AML-193 (cell line): ENCODE measurements at regions not wholly inside any gene's neighbourhood (a gene's known extent, or its start where the extent isn't known, plus 50 kb on each side); places are given as distances from the start of the nearest gene placed in this dataset.
"Not testable (repeated sequence)": the region's sequence is repeated elsewhere in the genome, so short reads cannot be mapped to it uniquely, and the experiment has no call there.

Source experiments
- DNase-seq, 2 experiments: peaks; one replicate each; lab custom pipeline; 2025; lab: John Stamatoyannopoulos, UW

DNA sequence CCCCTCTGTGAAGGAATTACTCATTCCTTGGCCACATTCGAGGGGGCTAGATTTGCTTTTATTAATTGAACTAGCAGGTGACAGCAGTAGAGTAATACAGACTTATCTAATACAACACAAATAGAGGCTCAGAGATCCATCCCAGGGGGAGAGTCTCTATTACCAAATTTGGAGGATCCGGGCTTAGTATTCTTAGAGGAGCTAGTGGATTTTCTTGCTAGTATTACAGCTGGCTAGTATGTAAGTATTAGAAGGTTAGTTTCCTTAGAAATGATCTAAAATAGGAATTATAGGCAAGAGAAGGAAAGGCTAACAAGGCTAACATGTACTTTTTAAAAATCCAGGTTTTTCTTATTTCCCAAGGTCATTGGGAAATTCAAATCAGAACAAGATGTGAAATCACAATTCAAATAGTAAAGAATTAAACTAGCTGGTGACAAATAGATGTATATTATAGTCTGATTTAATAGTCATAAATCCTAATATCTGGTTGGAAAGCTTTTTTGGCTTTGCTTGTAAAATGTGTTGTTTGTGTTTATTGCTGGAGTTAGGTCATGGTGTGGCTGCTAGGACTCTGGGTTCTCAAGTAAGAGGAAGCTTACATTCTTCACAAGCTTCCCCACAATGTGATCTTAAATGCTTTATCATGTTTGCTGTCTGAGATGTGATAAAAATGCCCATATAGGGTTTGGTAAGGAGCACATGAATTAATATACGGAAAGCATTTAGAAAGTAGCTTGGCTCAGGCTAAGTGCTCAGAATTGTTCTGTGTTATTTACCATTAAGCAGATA lies 160.4 kb upstream of the MPDZ start:
- no peak for DNase-seq

DNA sequence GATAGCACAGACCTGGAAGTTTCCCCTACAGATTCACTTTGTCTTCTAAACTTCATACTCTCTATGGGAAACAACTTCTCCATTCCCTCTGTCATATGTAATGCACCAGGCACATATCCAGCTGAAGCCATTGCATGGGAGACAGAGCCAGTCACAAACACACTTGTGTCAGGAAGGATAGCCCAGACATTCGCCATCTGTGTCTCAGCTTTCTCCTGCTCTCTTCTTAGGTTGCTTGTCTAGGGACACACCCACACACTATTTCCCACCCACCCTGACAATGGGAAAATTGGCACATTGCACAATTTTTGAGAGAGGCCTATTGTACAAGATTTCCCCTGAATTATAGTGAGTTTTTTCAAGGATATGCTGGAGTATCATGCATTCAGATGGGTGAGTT lies 158.4 kb upstream of the MPDZ start:
- no peak for DNase-seq

DNA sequence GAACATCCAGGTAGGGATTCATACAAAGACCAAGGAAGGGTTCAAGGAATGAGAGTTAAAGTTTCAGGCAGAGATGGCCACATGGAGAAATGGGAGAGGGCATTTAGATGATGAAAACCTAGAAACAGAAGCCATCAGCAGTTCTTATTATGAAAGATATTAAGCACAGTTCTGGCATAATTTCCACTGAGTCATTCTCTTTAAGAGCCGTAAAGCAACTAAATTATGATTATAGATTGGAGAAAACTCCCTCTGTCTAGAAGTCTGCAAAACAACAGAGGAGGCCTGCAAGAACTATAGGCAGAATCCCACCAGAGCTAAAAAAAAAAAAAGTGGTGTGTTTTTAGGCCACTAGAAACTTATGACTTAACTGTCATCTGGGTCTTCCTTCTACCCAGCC lies 157.1 kb upstream of the MPDZ start:
- DNase-seq: no peak

DNA sequence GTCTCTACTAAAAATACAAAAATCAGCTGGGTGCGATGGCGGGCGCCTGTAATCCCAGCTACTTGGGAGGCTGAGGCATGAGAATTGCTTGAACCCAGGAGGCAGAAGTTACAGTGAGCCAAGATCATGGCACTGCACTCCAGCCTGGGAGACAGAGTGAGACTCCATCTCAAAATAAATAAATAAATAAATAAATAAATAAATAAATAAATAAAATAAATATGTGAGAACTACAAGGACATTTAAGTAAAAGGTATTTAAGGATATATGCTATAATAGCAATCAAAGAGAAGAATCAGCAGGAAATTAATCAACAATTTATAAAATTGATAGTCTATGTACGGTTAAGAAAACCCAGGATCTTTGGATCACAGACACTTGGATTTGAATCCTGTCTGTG lies 154.0 kb upstream of the MPDZ start:
- not testable (repeated sequence) for DNase-seq

DNA sequence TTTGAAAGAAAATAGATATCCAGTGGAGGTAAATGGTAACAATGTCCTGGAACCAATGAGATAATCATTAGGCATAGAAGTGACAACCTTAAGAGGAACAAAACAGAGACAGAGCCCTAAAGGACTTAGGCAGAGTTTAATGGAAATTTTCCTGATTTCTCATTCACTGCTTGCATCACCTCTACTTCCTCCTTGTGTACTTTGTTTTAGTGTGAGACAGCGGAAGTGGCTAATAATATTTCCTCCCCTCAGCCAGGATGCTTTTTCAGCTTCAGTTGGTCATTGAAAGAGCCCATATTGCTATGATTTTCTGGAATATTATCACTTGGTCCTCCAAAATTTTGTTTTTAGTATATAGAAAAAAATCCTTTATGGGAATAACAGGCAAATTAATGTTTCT lies 153.4 kb upstream of the MPDZ start:
- DNase-seq: peak; percentile 83

DNA sequence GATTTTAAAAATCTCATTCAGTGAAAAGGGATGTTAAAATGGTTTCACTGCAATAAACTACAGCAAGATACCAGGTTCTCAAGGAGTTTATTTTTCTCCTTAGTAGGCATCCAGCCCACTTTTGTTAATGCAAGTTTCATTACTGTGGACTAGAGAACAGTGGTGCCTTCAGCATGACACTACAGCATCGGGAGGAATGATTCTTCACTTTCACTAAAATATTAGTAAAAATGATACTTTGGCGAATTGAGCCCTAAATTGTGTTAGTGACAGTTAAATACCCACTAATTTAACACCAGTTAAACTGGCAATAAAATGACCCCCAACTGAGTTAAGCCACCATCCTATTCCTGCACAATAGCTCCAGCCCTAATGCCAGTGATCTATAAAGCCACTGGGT lies 152.2 kb upstream of the MPDZ start:
- DNase-seq: no peak

DNA sequence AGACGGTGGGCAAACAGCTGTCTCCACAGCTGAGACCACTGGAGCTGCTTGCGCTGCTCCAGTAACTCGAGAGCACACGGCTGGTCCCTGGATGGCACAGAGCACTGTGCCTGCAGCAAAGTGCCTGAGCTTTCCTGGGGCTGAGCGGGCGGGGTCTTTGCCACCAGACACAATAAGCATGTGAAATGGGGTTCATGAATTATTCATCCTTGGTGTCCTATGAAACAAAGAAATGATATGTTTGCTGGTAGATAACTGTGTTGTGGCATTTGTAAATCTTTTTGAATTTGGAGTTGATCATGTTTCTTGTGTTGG lies 151.7 kb upstream of the MPDZ start:
- no peak for DNase-seq

DNA sequence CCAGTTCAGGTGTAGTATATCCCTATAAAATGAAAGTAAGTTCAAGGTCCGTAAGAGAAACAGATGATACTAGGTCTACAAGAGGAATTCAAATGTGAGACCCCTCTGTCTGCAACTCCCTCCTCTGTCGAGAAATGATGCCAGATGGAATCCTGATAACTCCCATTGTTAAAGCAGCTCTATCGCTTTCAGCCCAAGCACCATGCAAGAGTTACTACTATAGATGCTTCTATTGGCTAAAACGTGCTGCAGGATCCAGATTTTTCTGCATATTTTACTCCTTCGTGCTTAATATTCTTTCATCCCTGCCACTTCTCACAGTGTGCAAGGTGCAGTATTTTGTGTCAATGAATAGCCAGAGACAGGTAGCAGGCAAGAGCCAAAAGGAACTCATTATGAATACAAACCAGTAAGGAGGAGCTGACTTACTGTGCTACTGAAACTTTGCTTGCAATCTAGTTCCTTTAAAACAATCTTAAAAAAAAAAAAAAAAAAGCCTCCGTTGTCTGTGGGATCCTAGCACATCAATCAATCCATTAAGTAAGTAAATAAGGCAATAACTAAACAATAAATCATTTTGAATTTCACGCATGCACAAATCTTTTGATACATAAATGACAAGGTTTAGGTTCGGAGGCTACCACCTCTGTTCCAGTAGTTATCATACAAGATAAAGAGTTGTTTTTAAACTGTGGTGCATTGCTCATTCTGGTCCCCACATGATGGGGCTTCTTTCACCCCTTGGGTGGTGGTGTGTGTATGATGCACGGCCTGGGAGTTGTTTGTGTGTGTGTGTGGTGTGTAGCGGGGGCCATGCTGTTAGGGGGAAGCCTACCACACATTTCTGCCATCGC lies 151.1 kb upstream of the MPDZ start:
- no peak for DNase-seq

DNA sequence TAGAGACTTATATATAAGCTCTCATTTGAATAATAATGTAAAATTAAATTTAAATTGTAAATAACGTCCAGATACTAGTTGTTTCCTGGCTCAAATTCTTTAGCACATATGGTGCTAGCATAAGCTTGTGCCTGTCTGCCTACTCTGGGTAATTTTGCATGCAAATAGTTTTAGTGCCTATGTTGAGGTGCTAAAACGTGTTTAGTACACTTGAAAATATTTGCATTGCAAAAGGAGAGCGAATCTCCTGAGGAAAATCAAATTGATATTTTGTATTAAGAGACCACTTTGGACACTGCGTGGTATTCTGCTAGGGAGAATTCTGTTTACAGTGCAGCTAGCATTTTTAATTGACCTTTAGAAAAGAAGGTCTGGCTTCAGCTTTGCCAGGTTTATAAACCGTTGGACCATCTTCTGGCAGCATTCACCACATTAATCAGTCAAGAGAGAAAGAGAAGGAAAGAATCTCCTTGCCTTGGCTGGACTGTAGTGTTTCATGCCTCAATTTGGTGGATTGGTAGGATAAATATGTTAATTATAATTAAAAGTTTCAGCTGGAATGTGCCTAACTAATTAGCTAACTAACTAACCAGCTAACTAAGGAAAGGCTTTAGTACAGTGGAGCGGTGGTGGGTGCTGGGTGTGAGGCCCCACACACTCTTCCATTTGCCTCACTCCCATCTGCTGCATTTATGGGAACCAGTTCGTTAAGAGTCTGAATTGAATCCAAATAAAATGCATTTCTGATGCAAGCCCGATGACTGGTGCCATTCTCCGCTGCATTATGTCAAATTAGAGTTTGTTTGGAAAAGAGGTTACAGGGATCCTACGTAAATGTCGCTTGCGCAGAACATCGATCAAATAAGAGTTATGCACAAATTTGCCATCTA lies 150.1 kb upstream of the MPDZ start:
- no peak for DNase-seq

DNA sequence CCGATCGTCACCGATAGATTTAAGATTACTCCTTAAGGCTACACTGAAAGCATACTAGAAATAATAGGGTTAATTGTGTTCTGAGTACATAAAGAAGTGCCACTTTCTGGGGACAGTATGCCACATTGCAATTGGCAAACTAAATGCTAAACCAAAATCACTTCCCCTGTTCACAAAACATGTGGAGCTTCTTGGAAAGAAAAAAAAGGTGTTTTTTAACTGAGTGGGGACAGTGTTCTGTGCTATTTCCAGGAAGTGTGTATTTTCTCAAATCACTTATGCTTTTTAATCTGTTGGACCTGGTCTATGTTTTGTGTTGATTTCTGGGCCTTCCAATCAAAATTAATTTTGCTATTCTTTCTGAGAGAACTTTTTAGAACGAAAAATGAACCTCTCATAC lies 149.3 kb upstream of the MPDZ start:
- DNase-seq: no peak

DNA sequence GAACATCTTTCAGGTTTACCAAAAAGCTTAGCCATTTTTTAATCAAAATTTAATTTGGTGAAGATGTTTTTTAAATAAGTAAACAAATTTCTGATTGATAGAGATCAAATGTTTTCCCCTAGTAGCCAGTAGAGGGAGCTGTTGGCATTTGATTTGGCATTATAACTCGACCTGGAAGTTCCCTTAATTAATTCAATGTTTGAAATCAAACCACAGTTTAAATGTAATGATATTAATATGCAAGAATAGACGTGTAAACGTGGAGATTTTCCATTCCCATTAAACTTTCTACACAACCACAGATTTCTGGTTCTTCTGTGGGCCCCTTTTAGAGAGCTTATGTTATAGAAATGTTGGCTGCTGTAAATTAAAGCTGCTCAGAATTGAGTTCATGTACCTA lies 148.1 kb upstream of the MPDZ start:
- DNase-seq: peak; percentile 27 to 40

DNA sequence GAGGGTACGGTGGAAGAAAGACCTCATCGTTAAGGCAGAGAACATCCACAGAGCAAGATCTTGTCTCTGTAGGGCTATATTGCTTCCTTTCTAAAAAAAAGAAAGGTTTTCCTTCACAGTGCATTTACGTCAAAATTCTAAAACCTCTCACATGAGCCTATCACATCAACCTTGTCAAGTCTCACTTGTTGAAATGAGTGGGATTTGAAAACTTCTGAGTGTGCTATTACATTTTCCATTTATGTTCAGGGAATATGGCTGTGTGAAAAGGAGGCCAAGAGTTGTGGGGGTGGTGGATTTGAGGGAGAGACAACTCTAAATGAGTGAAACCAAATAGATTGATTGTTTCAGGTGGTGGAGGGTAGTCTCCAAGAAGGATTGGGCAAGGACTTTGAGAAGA lies 147.1 kb upstream of the MPDZ start:
- no peak for DNase-seq

DNA sequence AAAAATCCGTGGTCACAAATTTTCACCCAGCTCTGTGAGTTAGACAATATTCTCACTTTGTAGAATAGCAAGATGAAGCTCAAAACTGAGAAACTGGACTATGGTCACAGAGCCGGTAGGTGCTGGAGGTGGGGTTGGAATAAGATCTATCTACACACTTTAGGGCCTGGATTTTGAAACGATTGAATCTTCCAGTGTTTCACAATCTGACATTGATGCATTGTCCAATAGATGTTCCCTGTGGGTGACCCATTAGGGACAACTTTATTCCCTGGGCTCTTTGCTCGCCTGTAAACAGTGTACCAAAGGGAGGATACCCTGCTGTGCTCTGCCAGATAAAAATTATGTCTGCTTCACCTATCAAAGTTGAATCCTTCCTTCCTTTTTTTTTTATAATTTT lies 145.4 kb upstream of the MPDZ start:
- DNase-seq: no peak

DNA sequence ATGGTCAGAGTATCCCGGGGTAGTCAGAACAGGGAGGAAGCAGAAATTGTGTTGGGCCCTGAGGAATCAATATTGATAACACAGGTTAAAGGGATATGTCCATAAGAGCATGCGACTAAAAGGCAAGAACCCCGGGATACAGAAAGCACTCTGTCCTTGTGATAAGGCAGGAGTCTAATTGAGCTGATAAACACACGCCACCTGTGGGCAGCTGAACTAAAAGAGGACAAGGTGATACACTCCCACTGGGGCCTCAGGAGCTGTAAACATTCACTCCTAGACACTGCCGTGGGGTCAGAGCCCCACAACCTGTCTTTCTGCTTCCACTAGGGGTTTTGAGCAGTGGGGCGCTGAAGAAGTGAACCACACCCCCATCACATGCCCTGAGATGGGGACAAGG lies 144.7 kb upstream of the MPDZ start:
- DNase-seq: no peak

DNA sequence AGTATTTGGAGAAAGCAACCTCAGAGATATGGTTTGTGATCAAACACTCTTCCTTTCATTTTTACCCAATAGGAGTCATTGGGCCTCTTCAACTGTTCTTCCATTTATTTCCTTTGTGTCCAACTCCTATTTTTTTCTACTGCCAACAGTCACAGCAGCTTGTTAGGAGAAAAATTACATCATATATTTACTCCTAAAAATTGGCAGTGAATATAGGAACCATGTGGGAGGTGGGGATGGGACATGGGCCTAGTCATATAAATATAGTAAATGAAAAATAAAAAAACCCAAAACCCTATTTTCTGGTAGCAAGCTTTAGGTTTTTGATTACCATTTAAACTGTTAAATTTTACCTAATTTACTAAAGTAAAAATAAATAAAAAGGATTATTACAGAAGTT lies 134.9 kb upstream of the MPDZ start:
- no peak for DNase-seq

DNA sequence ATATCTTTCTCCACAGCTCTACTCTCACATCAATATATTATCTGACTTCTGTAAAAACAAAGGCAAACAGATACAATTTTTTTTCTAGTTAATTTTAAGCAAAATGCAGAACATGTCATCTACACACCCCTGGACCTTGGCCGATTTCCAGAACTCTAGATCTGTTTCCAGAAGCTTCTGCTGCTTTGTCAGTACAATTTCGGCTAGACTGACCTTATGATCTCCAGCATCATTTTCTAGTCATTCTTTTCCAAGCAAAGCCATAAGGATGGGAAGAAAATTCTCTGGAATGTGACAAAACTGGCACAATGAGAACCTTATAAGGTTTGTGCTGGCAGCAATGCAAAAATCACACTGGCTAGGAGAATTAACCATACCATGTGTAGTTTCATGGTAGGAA lies 132.8 kb upstream of the MPDZ start:
- DNase-seq: no peak

DNA sequence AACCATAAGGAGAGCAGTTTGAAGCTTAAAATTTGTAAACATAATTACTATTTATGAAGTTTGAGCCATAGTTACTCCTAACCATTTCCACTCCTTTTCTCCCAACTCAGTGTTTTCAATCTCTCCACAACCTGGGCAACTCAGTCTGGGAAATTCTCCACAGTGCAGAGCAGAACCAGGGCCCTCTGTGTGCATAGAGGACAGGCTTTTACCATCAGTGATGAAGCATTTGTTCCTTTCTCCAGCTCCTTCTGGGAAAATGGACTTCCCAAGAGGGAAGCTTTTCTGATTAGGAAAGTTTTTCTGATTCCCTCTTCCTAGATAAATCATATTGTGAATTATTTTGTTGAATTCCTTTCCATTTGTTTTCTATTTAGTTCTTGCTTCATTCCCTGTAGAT lies 132.3 kb upstream of the MPDZ start:
- DNase-seq: no peak

DNA sequence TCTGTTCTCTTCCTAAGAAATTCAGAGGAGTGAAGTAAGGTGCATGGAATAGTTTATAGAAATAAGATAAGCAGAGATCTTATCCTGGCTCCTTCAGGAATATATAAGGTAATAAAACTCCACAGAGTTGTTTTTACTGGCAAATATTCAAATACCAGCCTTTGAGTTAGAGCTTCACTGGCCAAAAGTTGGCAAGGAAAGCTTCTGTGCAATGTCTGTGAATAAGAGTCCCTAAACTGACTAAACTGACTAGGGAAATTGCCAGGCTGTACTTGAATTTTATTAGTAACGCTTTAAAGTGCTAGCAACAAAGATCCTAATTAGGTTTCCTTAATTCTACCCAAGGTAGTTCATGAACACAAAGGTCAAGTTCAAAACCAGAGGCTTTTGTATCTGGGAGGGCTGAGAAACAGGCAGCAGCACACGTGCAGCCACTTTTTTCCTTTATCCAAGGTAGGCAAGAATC lies 131.1 kb upstream of the MPDZ start:
- DNase-seq: no peak

DNA sequence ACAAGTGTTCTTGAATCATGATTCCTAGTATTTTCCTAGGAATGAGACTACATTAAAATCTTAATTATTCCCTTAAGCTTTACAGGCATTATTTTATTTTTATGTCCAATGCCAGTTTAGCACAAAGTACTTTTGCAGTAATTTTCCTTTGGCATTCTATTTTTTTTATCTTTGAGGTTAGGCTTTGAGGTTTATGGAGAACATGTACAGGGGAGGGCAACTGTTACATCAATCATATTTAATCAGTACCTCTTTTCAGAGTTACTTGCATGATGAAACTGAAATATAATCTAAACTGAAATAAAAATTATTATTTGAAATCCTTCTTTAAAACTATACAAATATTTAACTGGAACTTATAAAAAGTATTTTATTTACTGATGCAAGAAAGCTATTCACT lies 118.2 kb upstream of the MPDZ start:
- no peak for DNase-seq

DNA sequence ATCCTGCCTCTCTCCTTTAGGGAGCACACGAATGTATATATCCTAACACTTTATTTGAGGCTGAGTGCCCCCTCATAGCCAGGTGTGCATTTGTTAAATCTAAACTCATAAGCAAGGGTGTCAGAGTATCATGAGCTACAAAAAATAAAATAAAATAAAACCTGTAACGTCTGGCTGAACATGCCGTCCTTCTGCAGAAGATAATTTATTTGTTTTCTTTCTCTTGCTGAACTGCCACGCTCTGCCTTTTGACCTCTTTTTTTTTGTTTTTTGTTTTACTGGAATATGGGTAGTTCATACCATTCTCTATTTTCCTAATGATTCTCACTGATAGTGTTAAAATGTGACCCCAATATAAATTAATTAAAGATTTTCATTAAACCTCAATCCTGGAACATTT lies 117.7 kb upstream of the MPDZ start:
- DNase-seq: no peak

DNA sequence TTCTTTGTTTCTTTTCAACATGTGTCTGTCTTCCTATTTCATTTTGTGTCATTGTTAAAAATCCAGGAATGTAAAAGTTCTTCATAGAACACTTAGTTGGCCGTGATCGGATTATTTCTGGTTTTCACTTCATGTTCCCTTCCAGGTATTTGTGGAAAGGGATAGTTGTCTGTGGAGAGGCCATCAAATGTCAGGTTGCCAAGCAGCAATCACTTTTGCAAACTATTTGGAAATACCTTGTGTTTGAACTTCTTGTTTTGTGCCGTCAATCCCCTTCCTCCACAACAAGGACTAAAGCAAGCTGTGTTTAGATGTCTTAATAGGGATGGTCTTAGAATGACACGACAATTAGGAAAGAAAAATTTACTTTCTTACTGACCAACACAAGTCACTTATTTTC lies 116.9 kb upstream of the MPDZ start:
- no peak for DNase-seq

DNA sequence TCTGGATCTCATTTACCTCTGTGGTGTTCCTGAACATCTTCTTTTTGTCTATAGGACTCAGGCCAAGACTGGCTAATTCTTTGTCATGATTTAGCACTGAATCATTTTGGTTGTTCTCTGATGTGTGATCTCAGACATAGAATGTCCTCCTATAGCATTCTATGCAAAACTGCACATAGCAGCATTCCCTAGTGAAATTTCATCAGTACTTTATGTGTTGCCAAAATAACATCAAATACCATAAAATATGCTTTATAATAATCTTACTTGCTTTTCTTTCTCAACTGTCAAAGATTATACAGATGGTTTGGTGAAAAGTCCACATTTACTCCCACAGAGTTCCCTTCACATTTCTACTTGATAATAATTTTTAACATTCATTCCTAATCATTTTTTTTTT lies 115.7 kb upstream of the MPDZ start:
- DNase-seq: no peak

DNA sequence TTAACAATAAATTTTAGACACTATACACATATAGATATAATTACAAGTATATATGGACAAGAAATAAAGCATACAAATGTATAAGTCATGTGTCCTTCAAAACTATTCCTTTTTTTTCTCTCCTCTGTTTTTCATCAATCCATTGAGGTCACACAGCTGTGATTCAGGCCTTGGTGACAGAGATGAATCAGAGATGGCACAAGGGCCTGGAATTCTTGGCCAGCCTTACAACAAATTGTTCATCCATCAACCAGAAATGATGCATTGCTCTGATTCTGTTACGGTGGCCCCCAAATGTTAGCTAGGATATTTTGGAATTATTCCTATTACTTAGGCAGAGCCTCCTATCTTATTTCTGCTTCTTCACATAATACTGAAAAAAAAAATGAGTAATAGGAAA lies 108.7 kb upstream of the MPDZ start:
- no peak for DNase-seq
